ENCODE measurements at regions not wholly inside any gene's neighbourhood (a gene's known extent, or its start where the extent isn't known, plus 50 kb on each side); places are given as distances from the start of the nearest gene placed in this dataset.

- Histone ChIP-seq H3K9me3 (peaks cover 0 to 6% (median 0%) of the 10 kb centered on the region in 3 donors), H3K4me1 (no peaks in the 10 kb centered on the region), H3K4me3 (no peak overlapping the region), H3K27me3 (no peaks in the 10 kb centered on the region), H3K27ac (no peak overlapping the region), H3K36me3 (no peaks in the 10 kb centered on the region)
- 60 to 88% methylated on average over 1 of the region's 1 CpG for WGBS, 2 donors (ENCODE audit: low coverage in 1 of 2)
- TF ChIP-seq POLR2A (IDR thresholded peaks at IDR 0.05) (no peak), EP300 (IDR thresholded peaks at IDR 0.05) (no peak), CTCF (IDR thresholded peaks at IDR 0.05) (no peak), POLR2AphosphoS5 (IDR thresholded peaks at IDR 0.05) (no peak)
- ATAC-seq: no peak
Observed at GRCh38 chr14:54230645-54231044, 166.2 kb upstream of the CDKN3 start.

GRCh38 chr14:54232735-54233134, 164.1 kb upstream of the CDKN3 start:
- TF ChIP-seq POLR2A (IDR thresholded peaks at IDR 0.05) (no peak), CTCF (IDR thresholded peaks at IDR 0.05) (no peak), EP300 (IDR thresholded peaks at IDR 0.05) (no peak), POLR2AphosphoS5 (IDR thresholded peaks at IDR 0.05) (no peak)

GRCh38 chr14:54241517-54241916, 155.3 kb upstream of the CDKN3 start:
- no peak overlapping the region for H3K27ac ChIP-seq
- 80% methylated on average over 3 of the region's 3 CpGs; no CpG with 5 or more reads in 1 of the 2 donors for WGBS, 2 donors (ENCODE audit: low coverage in 1 of 2)
- H3K9me3 ChIP-seq: peaks cover 0 to 8% (median 0%) of the 10 kb centered on the region in 3 donors
- H3K36me3 ChIP-seq: no peaks in the 10 kb centered on the region
- ATAC-seq: no peak
- H3K27me3 ChIP-seq: no peaks in the 10 kb centered on the region
- H3K4me1 ChIP-seq: no peaks in the 10 kb centered on the region
- H3K4me3 ChIP-seq: no peak overlapping the region
- no peak for TF ChIP-seq CTCF (IDR thresholded peaks at IDR 0.05)
- no peak for TF ChIP-seq POLR2AphosphoS5 (IDR thresholded peaks at IDR 0.05)
- no peak for TF ChIP-seq EP300 (IDR thresholded peaks at IDR 0.05)
- no peak for TF ChIP-seq POLR2A (IDR thresholded peaks at IDR 0.05)

More at GRCh38 chr14:54232735-54233134, 164.1 kb upstream of the CDKN3 start:
- Histone ChIP-seq H3K4me3 (no peak overlapping the region), H3K36me3 (no peaks in the 10 kb centered on the region), H3K4me1 (no peaks in the 10 kb centered on the region), H3K27ac (no peak overlapping the region), H3K9me3 (peaks cover 0 to 6% (median 0%) of the 10 kb centered on the region in 3 donors), H3K27me3 (no peaks in the 10 kb centered on the region)
- no peak for ATAC-seq

- no peaks in the 10 kb centered on the region for H3K4me1 ChIP-seq
- H3K27me3 ChIP-seq: no peaks in the 10 kb centered on the region
- ATAC-seq: no peak
- H3K9me3 ChIP-seq: no peaks in the 10 kb centered on the region
- WGBS, 2 donors (ENCODE audit: low coverage in 1 of 2): 43 to 51% methylated on average over 3 to 4 of the region's 4 CpGs
- H3K27ac ChIP-seq: no peak overlapping the region
- H3K36me3 ChIP-seq: no peaks in the 10 kb centered on the region
- TF ChIP-seq CTCF (IDR thresholded peaks at IDR 0.05) (no peak), POLR2AphosphoS5 (IDR thresholded peaks at IDR 0.05) (no peak), POLR2A (IDR thresholded peaks at IDR 0.05) (no peak), EP300 (IDR thresholded peaks at IDR 0.05) (no peak)
- H3K4me3 ChIP-seq: no peak overlapping the region
Observed at GRCh38 chr14:54251356-54251755, 145.5 kb upstream of the CDKN3 start.

- H3K27ac ChIP-seq: no peak overlapping the region
- no peaks in the 10 kb centered on the region for H3K27me3 ChIP-seq
- TF ChIP-seq POLR2A (IDR thresholded peaks at IDR 0.05) (no peak), CTCF (IDR thresholded peaks at IDR 0.05) (no peak), EP300 (IDR thresholded peaks at IDR 0.05) (no peak), POLR2AphosphoS5 (IDR thresholded peaks at IDR 0.05) (no peak)
- no peaks in the 10 kb centered on the region for H3K9me3 ChIP-seq
- WGBS, 2 donors (ENCODE audit: low coverage in 1 of 2): 80 to 92% methylated on average over 2 of the region's 2 CpGs
- no peak overlapping the region for H3K4me3 ChIP-seq
- ATAC-seq: no peak
- no peaks in the 10 kb centered on the region for H3K4me1 ChIP-seq
- H3K36me3 ChIP-seq: no peaks in the 10 kb centered on the region
Observed at GRCh38 chr14:54252072-54252730, 144.6 kb upstream of the CDKN3 start.
